Stimulated activated memory B cell treated with anti-CD40 and anti-IgM and Interleukin-4, amounts not matched to agents 10 μg/mL and 1 μg/mL and 100 μg/mL, for 72 hours (primary cell): ENCODE measurements at regions not wholly inside any gene's neighbourhood (a gene's known extent, or its start where the extent isn't known, plus 50 kb on each side); places are given as distances from the start of the nearest gene placed in this dataset.
"Not testable (repeated sequence)": the region's sequence is repeated elsewhere in the genome, so short reads cannot be mapped to it uniquely, and the experiment has no call there.

ENCODE experiments used
- ATAC-seq: fragments of 150-1000 bp; cut with Tn5 transposase; 2 replicates; pipeline ENCODE4 v1.10.0; 2021
- H3K27ac Mint-ChIP-seq: one replicate; pipeline ENCODE4 v1.8.0; 2022; ENCODE audit warnings: mild to moderate bottlenecking, mixed read lengths
- H3K27me3 Mint-ChIP-seq: one replicate; pipeline ENCODE4 v1.8.0; 2022; ENCODE audit warnings: mixed read lengths
- H3K36me3 Mint-ChIP-seq: one replicate; pipeline ENCODE4 v1.8.0; 2022; ENCODE audit warnings: mixed read lengths
- H3K4me1 Mint-ChIP-seq: one replicate; pipeline ENCODE4 v1.8.0; 2022; ENCODE audit warnings: mixed read lengths
- H3K4me3 Mint-ChIP-seq: one replicate; pipeline ENCODE4 v1.8.0; 2022; ENCODE audit warnings: mild to moderate bottlenecking, moderate library complexity, mixed read lengths
- H3K9me3 Mint-ChIP-seq: one replicate; pipeline ENCODE4 v1.8.0; 2022; ENCODE audit warnings: mixed read lengths

DNA sequence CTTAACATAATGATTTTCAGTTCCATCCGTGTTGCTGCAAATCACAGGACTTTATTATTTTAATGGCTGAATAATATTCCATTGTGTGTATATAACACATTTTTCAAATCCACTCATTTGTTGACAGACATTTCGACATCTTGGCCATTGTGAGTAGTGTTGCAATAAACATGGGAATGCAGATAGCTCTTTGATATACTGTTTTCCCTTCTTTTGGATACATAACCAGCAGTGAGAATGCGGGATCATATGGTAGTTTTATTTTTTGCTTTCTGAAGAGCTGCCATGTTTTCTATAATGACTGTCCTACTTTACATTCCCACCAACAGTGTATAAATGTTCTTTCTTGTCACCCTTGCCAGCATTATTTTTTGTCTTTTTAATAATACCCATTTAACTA lies 420.3 kb upstream of the CHAC2 start:
- Mint-ChIP-seq H3K36me3 (no peaks in the 10 kb centered on the region), H3K4me3 (no peak overlapping the region), H3K27me3 (no peaks in the 10 kb centered on the region), H3K27ac (no peak overlapping the region), H3K9me3 (no peaks in the 10 kb centered on the region), H3K4me1 (no peaks in the 10 kb centered on the region)
- ATAC-seq, result no peak

DNA sequence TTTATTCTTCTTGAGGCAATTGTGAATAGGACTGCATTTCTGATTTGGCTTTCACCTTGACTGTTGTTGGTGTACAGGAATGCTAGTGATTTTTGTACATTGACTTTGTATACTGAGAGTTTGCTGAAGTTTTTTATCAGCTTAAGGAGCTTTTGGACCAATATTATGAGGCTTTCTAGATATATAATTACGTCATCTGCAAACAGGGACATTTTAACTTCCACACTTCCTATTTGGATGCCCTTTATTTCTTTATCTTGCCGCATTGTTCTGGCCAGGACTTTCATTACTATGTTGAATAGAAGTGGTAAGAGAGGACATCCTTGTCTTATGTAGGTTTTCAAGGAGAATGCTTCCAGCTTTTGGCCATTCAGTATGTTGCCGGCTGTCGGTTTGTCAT lies 425.4 kb upstream of the CHAC2 start:
- H3K27me3 Mint-ChIP-seq, result no peaks in the 10 kb centered on the region
- no peaks in the 10 kb centered on the region for H3K9me3 Mint-ChIP-seq
- no peaks in the 10 kb centered on the region for H3K36me3 Mint-ChIP-seq
- no peak overlapping the region for H3K4me3 Mint-ChIP-seq
- H3K4me1 Mint-ChIP-seq, result no peaks in the 10 kb centered on the region
- H3K27ac Mint-ChIP-seq, result no peak overlapping the region
- no peak for ATAC-seq

DNA sequence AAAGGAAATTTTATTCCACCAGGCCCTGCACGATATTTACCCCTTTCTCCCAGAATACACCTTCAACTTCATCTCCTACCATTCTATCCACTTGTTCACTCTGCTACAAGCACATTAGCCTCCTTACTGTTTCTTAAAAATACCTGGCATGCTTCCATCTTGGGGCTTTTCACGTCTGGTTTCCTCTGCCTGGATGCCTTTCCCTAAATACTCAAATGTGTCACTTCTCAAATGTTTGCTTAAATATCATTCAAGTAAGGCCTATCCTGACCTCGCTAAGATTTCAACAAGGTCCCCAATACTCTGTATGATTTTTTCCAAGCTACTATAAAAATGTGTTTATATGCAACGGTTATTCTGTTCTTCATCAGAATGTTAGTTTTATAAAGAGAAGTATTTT lies 433.0 kb upstream of the CHAC2 start:
- Mint-ChIP-seq H3K4me1 (no peaks in the 10 kb centered on the region), H3K9me3 (no peaks in the 10 kb centered on the region), H3K27me3 (no peaks in the 10 kb centered on the region), H3K36me3 (no peaks in the 10 kb centered on the region), H3K4me3 (no peak overlapping the region), H3K27ac (no peak overlapping the region)
- ATAC-seq, result no peak

DNA sequence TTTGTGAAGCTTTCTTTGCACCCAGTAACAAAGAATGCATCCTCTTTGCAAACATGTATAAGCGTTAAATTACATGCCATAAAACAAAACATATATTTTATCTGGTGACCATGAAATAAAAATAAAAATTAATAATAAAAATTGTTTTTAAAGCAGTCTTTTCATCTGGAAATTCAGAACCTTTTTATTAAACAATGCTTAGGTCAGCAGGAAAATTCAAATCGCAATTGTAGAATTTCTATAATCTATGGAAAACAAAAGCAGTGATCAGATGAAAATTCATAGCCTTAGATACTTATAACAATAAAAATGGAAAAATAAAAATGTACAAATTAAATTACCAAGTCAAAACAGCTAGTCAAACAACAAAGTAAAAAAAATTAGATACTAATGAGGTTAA lies 435.9 kb upstream of the CHAC2 start:
- Mint-ChIP-seq H3K27ac (no peak overlapping the region), H3K27me3 (no peaks in the 10 kb centered on the region), H3K4me1 (no peaks in the 10 kb centered on the region), H3K9me3 (no peaks in the 10 kb centered on the region), H3K4me3 (no peak overlapping the region), H3K36me3 (no peaks in the 10 kb centered on the region)
- ATAC-seq, result no peak

DNA sequence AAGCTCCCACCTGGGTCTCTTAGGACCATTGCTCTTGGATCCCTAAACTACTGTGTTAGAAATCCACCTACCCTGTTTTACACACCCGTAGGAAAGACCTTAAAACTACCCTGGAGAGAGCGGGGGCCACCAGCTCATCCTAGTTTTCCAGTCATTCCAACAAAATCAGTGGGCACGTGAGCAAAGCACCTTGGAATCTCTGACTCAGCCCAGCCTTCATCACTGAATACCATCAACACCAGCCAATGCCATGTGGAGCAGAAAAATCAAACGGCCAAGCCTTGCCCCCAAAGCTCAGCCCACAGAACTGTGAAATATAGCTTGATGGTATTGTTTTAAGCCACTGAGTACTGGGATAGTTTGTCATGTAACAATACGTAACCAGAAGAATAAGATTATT lies 449.7 kb upstream of the CHAC2 start:
- Mint-ChIP-seq H3K27ac (no peak overlapping the region), H3K4me3 (no peak overlapping the region), H3K9me3 (no peaks in the 10 kb centered on the region), H3K4me1 (no peaks in the 10 kb centered on the region), H3K36me3 (no peaks in the 10 kb centered on the region), H3K27me3 (no peaks in the 10 kb centered on the region)
- no peak for ATAC-seq

DNA sequence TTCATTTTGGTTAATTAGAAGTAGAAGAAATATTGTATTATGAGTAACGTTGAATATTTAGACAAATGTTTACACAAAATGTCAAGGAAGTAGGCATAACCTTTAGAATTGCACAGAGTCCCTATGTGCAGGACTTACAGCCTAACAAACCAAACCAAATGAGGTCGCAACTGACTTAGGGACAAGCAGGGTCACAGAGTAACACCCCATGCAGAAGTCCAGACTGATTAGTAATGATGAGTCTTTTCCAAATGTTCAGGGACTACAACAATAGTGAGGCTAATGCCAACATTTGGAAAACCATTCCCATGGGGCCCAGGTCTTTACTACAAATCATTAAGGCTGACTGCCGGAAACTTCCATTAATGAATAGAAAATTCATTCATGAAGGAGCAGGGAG lies 452.5 kb upstream of the CHAC2 start:
- H3K4me1 Mint-ChIP-seq, result no peaks in the 10 kb centered on the region
- no peaks in the 10 kb centered on the region for H3K36me3 Mint-ChIP-seq
- H3K9me3 Mint-ChIP-seq, result peaks cover 7% of the 10 kb centered on the region
- no peak for ATAC-seq
- H3K27me3 Mint-ChIP-seq, result no peaks in the 10 kb centered on the region
- H3K4me3 Mint-ChIP-seq, result no peak overlapping the region
- H3K27ac Mint-ChIP-seq, result no peak overlapping the region

DNA sequence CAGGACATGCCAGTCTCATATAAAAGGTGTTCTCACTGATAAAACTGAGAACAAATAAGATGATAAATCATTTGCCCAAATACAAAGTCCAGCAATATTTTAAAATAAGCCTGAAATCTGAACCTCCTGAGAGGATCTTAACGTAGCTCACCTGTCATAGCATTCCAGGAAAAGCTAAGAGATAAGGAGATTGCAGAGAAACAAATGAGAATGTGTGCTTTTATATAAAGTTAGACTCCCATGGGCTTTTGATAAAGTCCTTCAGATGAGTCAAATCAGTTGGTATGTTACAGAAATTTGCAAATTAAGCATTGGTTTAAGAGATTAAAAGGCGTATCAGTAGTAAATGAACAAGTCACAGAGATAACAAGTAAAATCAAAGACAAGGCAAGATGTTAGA lies 452.9 kb upstream of the CHAC2 start:
- no peaks in the 10 kb centered on the region for H3K36me3 Mint-ChIP-seq
- peaks cover 7% of the 10 kb centered on the region for H3K9me3 Mint-ChIP-seq
- no peak overlapping the region for H3K27ac Mint-ChIP-seq
- H3K4me3 Mint-ChIP-seq, result no peak overlapping the region
- H3K27me3 Mint-ChIP-seq, result no peaks in the 10 kb centered on the region
- H3K4me1 Mint-ChIP-seq, result no peaks in the 10 kb centered on the region
- ATAC-seq, result no peak

DNA sequence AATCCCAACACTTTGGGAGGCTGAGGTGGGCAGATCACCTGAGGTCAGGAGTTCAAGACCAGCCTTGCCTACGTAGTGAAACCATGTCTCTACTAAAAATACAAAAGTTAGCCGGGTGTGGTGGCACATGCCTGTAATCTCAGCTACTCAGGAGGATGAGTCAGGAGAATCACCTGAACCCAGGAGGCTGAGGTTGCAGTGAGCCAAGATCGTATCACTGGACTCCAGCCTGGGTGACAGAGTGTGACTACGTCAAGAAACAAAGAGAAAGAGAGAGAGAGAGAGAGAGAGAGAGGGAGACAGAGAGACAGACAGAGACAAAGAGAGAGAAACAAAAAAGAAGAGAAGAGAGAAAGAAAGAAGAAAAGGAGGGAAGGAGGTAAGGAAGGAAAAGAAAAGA lies 454.0 kb upstream of the CHAC2 start:
- not testable (repeated sequence) for H3K4me3 Mint-ChIP-seq, H3K9me3 Mint-ChIP-seq, H3K36me3 Mint-ChIP-seq, H3K27me3 Mint-ChIP-seq, H3K4me1 Mint-ChIP-seq, H3K27ac Mint-ChIP-seq, ATAC-seq

DNA sequence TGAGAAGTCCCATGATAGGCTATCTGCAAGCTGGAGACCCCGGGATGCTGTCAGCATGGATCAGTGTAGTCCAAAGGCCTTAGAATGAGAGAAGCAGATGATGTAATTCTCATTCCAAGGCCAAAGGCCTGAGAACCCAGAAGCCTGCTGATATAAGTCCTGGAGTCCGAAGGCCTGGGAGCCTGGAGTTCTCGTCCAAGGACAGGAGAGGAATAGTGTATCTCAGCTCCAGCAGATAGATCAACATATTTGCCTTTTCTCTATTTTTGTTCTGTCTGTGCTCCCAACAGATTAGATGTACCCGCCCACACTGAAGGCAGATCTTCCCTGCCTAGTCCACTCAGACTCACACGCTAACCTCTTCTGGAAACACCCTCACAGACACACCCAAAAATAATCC lies 454.9 kb upstream of the CHAC2 start:
- no peak for ATAC-seq
- no peaks in the 10 kb centered on the region for H3K4me1 Mint-ChIP-seq
- no peaks in the 10 kb centered on the region for H3K27me3 Mint-ChIP-seq
- H3K36me3 Mint-ChIP-seq, result no peaks in the 10 kb centered on the region
- peaks cover 7% of the 10 kb centered on the region for H3K9me3 Mint-ChIP-seq
- no peak overlapping the region for H3K4me3 Mint-ChIP-seq
- H3K27ac Mint-ChIP-seq, result no peak overlapping the region

DNA sequence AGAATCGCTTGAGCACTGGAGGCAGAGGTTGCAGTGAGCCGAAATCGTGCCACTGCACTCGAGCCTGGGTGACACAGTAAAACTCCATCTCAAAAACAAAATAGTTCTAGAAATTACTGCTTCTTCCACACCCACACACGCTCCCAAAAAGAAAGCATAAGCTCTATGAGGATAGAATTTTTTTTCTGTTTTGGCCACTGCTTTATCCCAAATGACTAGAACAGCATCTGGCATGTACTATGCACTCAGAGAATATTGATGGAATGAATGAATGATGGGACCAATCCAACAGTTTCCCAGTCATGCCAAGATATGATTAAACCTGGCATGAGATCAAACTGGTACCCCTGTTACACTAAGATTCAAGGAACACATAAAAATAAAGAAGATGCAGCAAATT lies 455.4 kb upstream of the CHAC2 start:
- Mint-ChIP-seq H3K36me3 (no peaks in the 10 kb centered on the region), H3K27me3 (no peaks in the 10 kb centered on the region), H3K4me3 (no peak overlapping the region), H3K27ac (no peak overlapping the region), H3K4me1 (no peaks in the 10 kb centered on the region), H3K9me3 (peaks cover 7% of the 10 kb centered on the region)
- no peak for ATAC-seq

DNA sequence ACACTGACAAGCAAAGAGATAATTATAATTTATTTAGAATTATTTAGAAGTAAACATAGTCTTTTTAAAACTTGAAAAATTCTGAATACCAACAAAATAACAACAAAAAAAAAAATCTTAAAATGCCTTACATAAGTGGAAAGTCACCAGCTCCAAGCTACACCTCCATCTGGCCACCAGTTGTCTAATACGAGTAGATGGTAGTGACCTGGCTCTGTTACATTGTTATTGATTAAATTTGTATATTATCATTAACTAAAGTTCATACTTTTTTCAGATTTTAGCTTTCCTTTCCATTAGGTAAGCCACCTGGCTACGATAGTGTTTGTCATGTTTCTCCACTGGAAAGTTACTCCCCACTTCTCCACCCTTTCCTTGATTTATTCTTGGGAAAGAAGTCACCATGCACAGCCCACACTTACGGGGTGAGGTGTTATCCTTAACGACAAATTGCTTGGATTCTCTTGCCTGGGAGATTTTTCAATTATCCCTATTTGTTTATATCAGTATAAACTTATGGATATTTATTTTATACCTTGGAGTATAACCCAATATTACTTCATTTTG lies 464.5 kb upstream of the CHAC2 start:
- Mint-ChIP-seq H3K27me3 (no peaks in the 10 kb centered on the region), H3K4me1 (no peaks in the 10 kb centered on the region), H3K36me3 (no peaks in the 10 kb centered on the region), H3K4me3 (no peak overlapping the region), H3K9me3 (no peaks in the 10 kb centered on the region), H3K27ac (no peak overlapping the region)
- no peak for ATAC-seq

DNA sequence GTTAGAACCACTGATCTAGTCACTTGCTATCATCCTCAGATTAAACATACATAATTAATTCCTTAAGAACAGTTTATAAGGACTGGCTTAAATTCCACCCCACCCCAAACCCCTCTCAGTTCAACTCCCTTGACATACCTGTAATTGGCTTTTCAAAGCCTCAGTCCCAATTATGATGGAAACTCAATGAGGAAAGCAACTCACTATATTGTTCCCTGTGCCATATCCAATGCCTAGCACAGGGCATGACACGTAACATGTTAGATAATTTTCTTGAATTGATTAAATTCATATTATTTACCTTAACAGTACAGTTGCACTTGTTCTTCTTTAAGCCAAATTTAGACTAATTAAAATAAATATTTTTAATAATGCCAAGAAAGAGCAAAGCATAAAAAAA lies 465.1 kb upstream of the CHAC2 start:
- no peak overlapping the region for H3K4me3 Mint-ChIP-seq
- no peaks in the 10 kb centered on the region for H3K9me3 Mint-ChIP-seq
- no peaks in the 10 kb centered on the region for H3K27me3 Mint-ChIP-seq
- H3K27ac Mint-ChIP-seq, result no peak overlapping the region
- H3K36me3 Mint-ChIP-seq, result no peaks in the 10 kb centered on the region
- no peaks in the 10 kb centered on the region for H3K4me1 Mint-ChIP-seq
- ATAC-seq, result no peak

DNA sequence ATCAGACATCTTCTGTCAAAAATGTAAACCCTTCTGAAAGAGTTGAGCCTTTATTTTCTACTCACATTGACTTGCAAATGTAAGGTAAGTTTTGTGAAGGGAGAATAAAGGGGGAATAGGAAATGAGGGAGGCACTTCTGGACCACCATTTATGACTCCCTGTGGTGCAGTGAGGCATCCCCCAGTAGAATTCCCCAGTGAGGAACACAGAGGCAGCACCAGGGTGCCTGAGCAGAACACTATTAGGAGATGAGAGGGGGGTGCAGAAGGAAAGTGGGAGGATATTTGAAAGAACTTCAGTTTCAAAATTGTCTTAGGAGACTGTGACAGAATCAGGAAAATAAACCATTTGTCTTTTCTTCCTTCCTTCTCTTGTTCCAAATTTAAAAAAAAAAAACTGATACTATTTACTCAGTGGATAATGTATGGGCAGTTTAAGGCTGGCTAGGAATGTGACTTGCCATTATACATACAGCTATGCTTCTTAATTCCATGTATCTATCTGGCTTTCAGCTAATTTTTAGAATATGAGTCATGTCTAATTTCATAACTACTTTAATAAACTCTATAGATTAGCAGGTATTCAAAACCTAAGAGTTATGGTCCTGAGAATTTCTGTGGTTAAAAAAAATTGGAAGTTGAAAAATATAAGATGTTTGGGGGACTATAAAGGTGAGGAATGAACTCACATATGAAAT lies 478.1 kb upstream of the CHAC2 start:
- Mint-ChIP-seq H3K9me3 (no peaks in the 10 kb centered on the region), H3K27ac (no peak overlapping the region), H3K36me3 (no peaks in the 10 kb centered on the region), H3K4me3 (no peak overlapping the region), H3K4me1 (no peaks in the 10 kb centered on the region), H3K27me3 (no peaks in the 10 kb centered on the region)
- ATAC-seq, result no peak

DNA sequence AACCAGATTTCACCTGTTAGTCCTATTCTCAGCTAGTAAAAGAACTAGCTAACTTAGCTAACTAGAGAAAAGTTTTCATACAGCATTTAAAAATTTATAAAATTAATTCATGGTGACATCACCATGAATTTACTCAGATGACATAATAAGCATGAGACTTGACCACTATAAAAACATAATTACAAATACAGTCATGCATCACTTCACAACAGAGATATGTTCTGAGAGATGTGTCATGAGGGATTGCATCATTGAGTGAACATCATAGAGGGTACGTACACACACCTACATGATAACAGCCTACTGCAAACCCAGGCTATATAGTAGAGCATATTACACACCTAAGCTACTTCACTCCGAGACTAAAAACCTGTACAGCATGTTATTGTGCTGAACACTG lies 481.3 kb upstream of the CHAC2 start:
- H3K4me3 Mint-ChIP-seq, result no peak overlapping the region
- no peaks in the 10 kb centered on the region for H3K4me1 Mint-ChIP-seq
- no peak for ATAC-seq
- H3K27me3 Mint-ChIP-seq, result no peaks in the 10 kb centered on the region
- no peaks in the 10 kb centered on the region for H3K36me3 Mint-ChIP-seq
- no peaks in the 10 kb centered on the region for H3K9me3 Mint-ChIP-seq
- no peak overlapping the region for H3K27ac Mint-ChIP-seq

DNA sequence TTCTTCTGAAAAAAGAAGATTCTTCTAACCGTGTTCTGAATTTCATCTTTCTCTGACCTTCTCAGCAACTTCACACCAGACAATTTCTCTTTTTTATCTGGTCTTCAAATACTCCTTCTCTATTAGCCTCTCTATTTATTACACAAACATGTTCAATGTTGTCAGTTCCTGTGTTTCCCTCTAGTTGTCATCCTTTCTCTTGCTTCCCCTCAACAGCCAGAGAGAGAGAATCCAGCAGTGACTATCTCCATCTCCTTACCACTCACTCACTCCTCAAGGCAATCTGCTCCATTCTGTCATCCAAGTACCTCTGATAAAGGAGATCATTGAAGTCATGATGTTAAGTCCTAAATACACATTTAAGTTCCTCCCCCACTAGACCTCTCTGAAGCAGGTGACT lies 491.9 kb upstream of the CHAC2 start:
- H3K9me3 Mint-ChIP-seq, result peaks cover 6% of the 10 kb centered on the region
- no peaks in the 10 kb centered on the region for H3K4me1 Mint-ChIP-seq
- no peaks in the 10 kb centered on the region for H3K27me3 Mint-ChIP-seq
- no peak for ATAC-seq
- H3K36me3 Mint-ChIP-seq, result no peaks in the 10 kb centered on the region
- H3K27ac Mint-ChIP-seq, result no peak overlapping the region
- no peak overlapping the region for H3K4me3 Mint-ChIP-seq

DNA sequence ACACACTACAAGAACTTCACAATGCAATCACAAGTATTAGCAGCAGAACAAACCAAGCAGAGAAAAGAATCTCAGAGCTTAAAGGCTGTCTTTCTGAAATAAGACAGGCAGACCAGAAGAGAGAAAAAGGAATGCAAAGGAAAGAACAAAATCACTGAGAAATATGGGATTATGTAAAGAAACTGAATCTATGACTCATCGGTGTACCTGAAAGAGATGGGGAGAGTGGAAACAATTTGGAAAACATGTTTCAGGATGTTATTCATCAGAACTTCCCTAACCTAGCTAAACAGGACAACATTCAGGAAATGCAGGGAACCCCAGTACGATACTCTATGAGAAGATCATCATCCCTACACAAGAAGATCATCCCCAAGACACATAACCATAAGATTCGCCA lies 499.0 kb upstream of the CHAC2 start:
- Mint-ChIP-seq H3K4me1 (no peaks in the 10 kb centered on the region), H3K9me3 (peaks cover 6% of the 10 kb centered on the region), H3K27ac (no peak overlapping the region), H3K4me3 (no peak overlapping the region), H3K27me3 (no peaks in the 10 kb centered on the region), H3K36me3 (no peaks in the 10 kb centered on the region)
- no peak for ATAC-seq

DNA sequence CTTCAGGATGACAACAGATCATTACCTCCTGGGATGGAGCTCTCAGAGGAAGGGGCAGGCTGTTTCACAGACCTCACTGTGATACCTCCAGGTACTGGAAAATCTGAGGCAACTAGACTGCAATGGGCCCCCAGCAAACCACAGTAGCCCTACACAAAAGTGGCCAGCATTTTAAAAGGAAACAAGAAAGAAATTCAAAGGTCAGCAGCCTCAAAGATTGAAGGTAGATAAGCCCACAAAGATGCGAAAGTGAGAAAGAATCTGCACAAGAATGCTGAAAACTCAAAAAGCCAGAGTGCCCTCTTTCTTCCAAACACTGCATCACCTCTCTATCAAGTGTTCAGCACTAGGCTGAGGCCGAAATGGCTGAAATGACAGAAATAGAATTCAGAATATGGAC lies 499.5 kb upstream of the CHAC2 start:
- no peaks in the 10 kb centered on the region for H3K4me1 Mint-ChIP-seq
- H3K4me3 Mint-ChIP-seq, result no peak overlapping the region
- no peak overlapping the region for H3K27ac Mint-ChIP-seq
- peak; percentile 41 for ATAC-seq
- no peaks in the 10 kb centered on the region for H3K27me3 Mint-ChIP-seq
- H3K9me3 Mint-ChIP-seq, result peaks cover 5% of the 10 kb centered on the region
- H3K36me3 Mint-ChIP-seq, result no peaks in the 10 kb centered on the region
